ENCODE measurements at regions not wholly inside any gene's neighbourhood (a gene's known extent, or its start where the extent isn't known, plus 50 kb on each side); places are given as distances from the start of the nearest gene placed in this dataset.

- DNase-seq = no peak
- H3K27ac ChIP-seq (ENCODE audit: low read depth in 1 of 3, low read length in 2 of 3) = no peak overlapping the region
- no peak overlapping the region for H3K4me3 ChIP-seq (ENCODE audit: low read depth in 1 of 3, low read length in 3 of 3)
- no peaks in the 10 kb centered on the region for H3K27me3 ChIP-seq (ENCODE audit: control insufficient read depth in 3 of 3, insufficient read depth in 3 of 3, low read length in 3 of 3)
- no peaks in the 10 kb centered on the region for H3K4me1 ChIP-seq (ENCODE audit: control insufficient read depth in 3 of 3, insufficient read depth in 2 of 3, low read depth in 1 of 3, low read length in 2 of 3)
- no peaks in the 10 kb centered on the region for H3K9me3 ChIP-seq (ENCODE audit: control insufficient read depth in 2 of 2, insufficient read depth in 1 of 2, low read depth in 1 of 2, low read length in 1 of 2)
- WGBS, 3 donors = 58 to 60% (median 60%) methylated on average over 3 of the region's 3 CpGs
- no peaks in the 10 kb centered on the region for H3K36me3 ChIP-seq (ENCODE audit: control insufficient read depth in 3 of 3, insufficient read depth in 2 of 3, low read depth in 1 of 3, low read length in 3 of 3)
- no peak for FAIRE-seq
These were observed 375.3 kb upstream of the DAB2 start for GRCh38 chr5:39800042-39800601.

GRCh38 chr5:39799242-39799641 lies 374.5 kb upstream of the DAB2 start:
- DNase-seq = no peak
- no peak overlapping the region for H3K27ac ChIP-seq (ENCODE audit: low read depth in 1 of 3, low read length in 2 of 3)
- FAIRE-seq = no peak
- WGBS, 3 donors = 42 to 52% (median 43%) methylated on average over 2 of the region's 2 CpGs
- no peaks in the 10 kb centered on the region for H3K36me3 ChIP-seq (ENCODE audit: control insufficient read depth in 3 of 3, insufficient read depth in 2 of 3, low read depth in 1 of 3, low read length in 3 of 3)
- H3K4me3 ChIP-seq (ENCODE audit: low read depth in 1 of 3, low read length in 3 of 3) = no peak overlapping the region
- no peaks in the 10 kb centered on the region for H3K4me1 ChIP-seq (ENCODE audit: control insufficient read depth in 3 of 3, insufficient read depth in 2 of 3, low read depth in 1 of 3, low read length in 2 of 3)
- H3K27me3 ChIP-seq (ENCODE audit: control insufficient read depth in 3 of 3, insufficient read depth in 3 of 3, low read length in 3 of 3) = no peaks in the 10 kb centered on the region
- H3K9me3 ChIP-seq (ENCODE audit: control insufficient read depth in 2 of 2, insufficient read depth in 1 of 2, low read depth in 1 of 2, low read length in 1 of 2) = no peaks in the 10 kb centered on the region

GRCh38 chr5:39794513-39795210 lies 369.9 kb upstream of the DAB2 start:
- no peak overlapping the region for H3K4me3 ChIP-seq (ENCODE audit: low read depth in 1 of 3, low read length in 3 of 3)
- no peak for FAIRE-seq
- 33 to 49% (median 44%) methylated on average over 5 of the region's 5 CpGs for WGBS, 3 donors

GRCh38 chr5:39785410-39785809 lies 360.6 kb upstream of the DAB2 start:
- 89 to 94% (median 91%) methylated on average over 7 of the region's 7 CpGs for WGBS, 3 donors
- Histone ChIP-seq H3K36me3 (ENCODE audit: control insufficient read depth in 3 of 3, insufficient read depth in 2 of 3, low read depth in 1 of 3, low read length in 3 of 3) (no peaks in the 10 kb centered on the region), H3K27ac (ENCODE audit: low read depth in 1 of 3, low read length in 2 of 3) (no peak overlapping the region), H3K4me3 (ENCODE audit: low read depth in 1 of 3, low read length in 3 of 3) (no peak overlapping the region), H3K27me3 (ENCODE audit: control insufficient read depth in 3 of 3, insufficient read depth in 3 of 3, low read length in 3 of 3) (no peaks in the 10 kb centered on the region), H3K9me3 (ENCODE audit: control insufficient read depth in 2 of 2, insufficient read depth in 1 of 2, low read depth in 1 of 2, low read length in 1 of 2) (no peaks in the 10 kb centered on the region), H3K4me1 (ENCODE audit: control insufficient read depth in 3 of 3, insufficient read depth in 2 of 3, low read depth in 1 of 3, low read length in 2 of 3) (no peaks in the 10 kb centered on the region)
- DNase-seq (no peak), FAIRE-seq (no peak)

More at GRCh38 chr5:39794513-39795210, 369.9 kb upstream of the DAB2 start:
- DNase-seq = no peak
- H3K27ac ChIP-seq (ENCODE audit: low read depth in 1 of 3, low read length in 2 of 3) = no peak overlapping the region
- H3K27me3 ChIP-seq (ENCODE audit: control insufficient read depth in 3 of 3, insufficient read depth in 3 of 3, low read length in 3 of 3) = no peaks in the 10 kb centered on the region
- no peaks in the 10 kb centered on the region for H3K9me3 ChIP-seq (ENCODE audit: control insufficient read depth in 2 of 2, insufficient read depth in 1 of 2, low read depth in 1 of 2, low read length in 1 of 2)
- no peaks in the 10 kb centered on the region for H3K4me1 ChIP-seq (ENCODE audit: control insufficient read depth in 3 of 3, insufficient read depth in 2 of 3, low read depth in 1 of 3, low read length in 2 of 3)
- H3K36me3 ChIP-seq (ENCODE audit: control insufficient read depth in 3 of 3, insufficient read depth in 2 of 3, low read depth in 1 of 3, low read length in 3 of 3) = no peaks in the 10 kb centered on the region

- Histone ChIP-seq H3K27ac (ENCODE audit: low read depth in 1 of 3, low read length in 2 of 3) (no peak overlapping the region), H3K36me3 (ENCODE audit: control insufficient read depth in 3 of 3, insufficient read depth in 2 of 3, low read depth in 1 of 3, low read length in 3 of 3) (no peaks in the 10 kb centered on the region), H3K4me1 (ENCODE audit: control insufficient read depth in 3 of 3, insufficient read depth in 2 of 3, low read depth in 1 of 3, low read length in 2 of 3) (no peaks in the 10 kb centered on the region), H3K9me3 (ENCODE audit: control insufficient read depth in 2 of 2, insufficient read depth in 1 of 2, low read depth in 1 of 2, low read length in 1 of 2) (peaks cover 0 to 4% of the 10 kb centered on the region in 2 donors), H3K4me3 (ENCODE audit: low read depth in 1 of 3, low read length in 3 of 3) (no peak overlapping the region), H3K27me3 (ENCODE audit: control insufficient read depth in 3 of 3, insufficient read depth in 3 of 3, low read length in 3 of 3) (peaks cover 0 to 3% (median 0%) of the 10 kb centered on the region in 3 donors)
- DNase-seq (no peak), FAIRE-seq (no peak)
- 61 to 64% (median 63%) methylated on average over 3 of the region's 3 CpGs for WGBS, 3 donors
These were observed 359.1 kb upstream of the DAB2 start for GRCh38 chr5:39783756-39784421.

GRCh38 chr5:39780347-39780746 lies 355.6 kb upstream of the DAB2 start:
- Histone ChIP-seq H3K4me1 (ENCODE audit: control insufficient read depth in 3 of 3, insufficient read depth in 2 of 3, low read depth in 1 of 3, low read length in 2 of 3) (no peaks in the 10 kb centered on the region), H3K4me3 (ENCODE audit: low read depth in 1 of 3, low read length in 3 of 3) (no peak overlapping the region), H3K27me3 (ENCODE audit: control insufficient read depth in 3 of 3, insufficient read depth in 3 of 3, low read length in 3 of 3) (peaks cover 0 to 3% (median 0%) of the 10 kb centered on the region in 3 donors), H3K36me3 (ENCODE audit: control insufficient read depth in 3 of 3, insufficient read depth in 2 of 3, low read depth in 1 of 3, low read length in 3 of 3) (no peaks in the 10 kb centered on the region), H3K9me3 (ENCODE audit: control insufficient read depth in 2 of 2, insufficient read depth in 1 of 2, low read depth in 1 of 2, low read length in 1 of 2) (peaks cover 0 to 4% of the 10 kb centered on the region in 2 donors), H3K27ac (ENCODE audit: low read depth in 1 of 3, low read length in 2 of 3) (no peak overlapping the region)
- no peak for DNase-seq
- FAIRE-seq = no peak

- Histone ChIP-seq H3K27me3 (ENCODE audit: control insufficient read depth in 3 of 3, insufficient read depth in 3 of 3, low read length in 3 of 3) (peaks cover 0 to 3% (median 0%) of the 10 kb centered on the region in 3 donors), H3K4me3 (ENCODE audit: low read depth in 1 of 3, low read length in 3 of 3) (no peak overlapping the region), H3K9me3 (ENCODE audit: control insufficient read depth in 2 of 2, insufficient read depth in 1 of 2, low read depth in 1 of 2, low read length in 1 of 2) (peaks cover 0 to 4% of the 10 kb centered on the region in 2 donors), H3K4me1 (ENCODE audit: control insufficient read depth in 3 of 3, insufficient read depth in 2 of 3, low read depth in 1 of 3, low read length in 2 of 3) (no peaks in the 10 kb centered on the region), H3K27ac (ENCODE audit: low read depth in 1 of 3, low read length in 2 of 3) (no peak overlapping the region), H3K36me3 (ENCODE audit: control insufficient read depth in 3 of 3, insufficient read depth in 2 of 3, low read depth in 1 of 3, low read length in 3 of 3) (no peaks in the 10 kb centered on the region)
- no peak for DNase-seq
- no peak for FAIRE-seq
- 58 to 86% (median 60%) methylated on average over 1 of the region's 1 CpG for WGBS, 3 donors
These were observed 355.1 kb upstream of the DAB2 start for GRCh38 chr5:39779831-39780230.

GRCh38 chr5:39775797-39776365 lies 351.1 kb upstream of the DAB2 start:
- peaks cover 0 to 4% of the 10 kb centered on the region in 2 donors for H3K9me3 ChIP-seq (ENCODE audit: control insufficient read depth in 2 of 2, insufficient read depth in 1 of 2, low read depth in 1 of 2, low read length in 1 of 2)
- no peaks in the 10 kb centered on the region for H3K36me3 ChIP-seq (ENCODE audit: control insufficient read depth in 3 of 3, insufficient read depth in 2 of 3, low read depth in 1 of 3, low read length in 3 of 3)
- no peak overlapping the region for H3K4me3 ChIP-seq (ENCODE audit: low read depth in 1 of 3, low read length in 3 of 3)
- no peaks in the 10 kb centered on the region for H3K4me1 ChIP-seq (ENCODE audit: control insufficient read depth in 3 of 3, insufficient read depth in 2 of 3, low read depth in 1 of 3, low read length in 2 of 3)
- WGBS, 3 donors = 81 to 85% (median 83%) methylated on average over 5 of the region's 5 CpGs
- DNase-seq = no peak
- peaks cover 0 to 3% (median 0%) of the 10 kb centered on the region in 3 donors for H3K27me3 ChIP-seq (ENCODE audit: control insufficient read depth in 3 of 3, insufficient read depth in 3 of 3, low read length in 3 of 3)
- no peak for FAIRE-seq
- no peak overlapping the region for H3K27ac ChIP-seq (ENCODE audit: low read depth in 1 of 3, low read length in 2 of 3)
